GM04503 (cell line): ENCODE measurements at regions not wholly inside any gene's neighbourhood (a gene's known extent, or its start where the extent isn't known, plus 50 kb on each side); places are given as distances from the start of the nearest gene placed in this dataset.

Experiments
- DNase-seq: peaks from one replicate; pipeline ENCODE4 v3.0.0-alpha.2; 2012; ENCODE audit warnings: low read depth

- no peak for DNase-seq
These were observed 352.4 kb upstream of the PKDCC start for GRCh38 chr2:41695198-41696113.

- DNase-seq, result no peak
These were observed 350.4 kb upstream of the PKDCC start for GRCh38 chr2:41697389-41697788.

- no peak for DNase-seq
These were observed 349.0 kb upstream of the PKDCC start for GRCh38 chr2:41698678-41699422.

GRCh38 chr2:41701231-41701630 is 346.6 kb upstream of the PKDCC start:
- no peak for DNase-seq

GRCh38 chr2:41703123-41703522 is 344.7 kb upstream of the PKDCC start:
- DNase-seq, result no peak

- DNase-seq, result no peak
These were observed 342.2 kb upstream of the PKDCC start for GRCh38 chr2:41705634-41706033.

GRCh38 chr2:41706286-41706685 is 341.5 kb upstream of the PKDCC start:
- no peak for DNase-seq

- DNase-seq, result no peak
These were observed 339.9 kb upstream of the PKDCC start for GRCh38 chr2:41707790-41708451.

GRCh38 chr2:41709702-41710599 is 337.9 kb upstream of the PKDCC start:
- no peak for DNase-seq

- no peak for DNase-seq
These were observed 336.9 kb upstream of the PKDCC start for GRCh38 chr2:41710944-41711343.

GRCh38 chr2:41711736-41712135 is 336.1 kb upstream of the PKDCC start:
- DNase-seq, result no peak

- no peak for DNase-seq
These were observed 331.3 kb upstream of the PKDCC start for GRCh38 chr2:41716497-41716896.

GRCh38 chr2:41717839-41718238 is 330.0 kb upstream of the PKDCC start:
- DNase-seq, result no peak

- DNase-seq, result no peak
These were observed 329.1 kb upstream of the PKDCC start for GRCh38 chr2:41718705-41719104.

- DNase-seq, result no peak
These were observed 328.1 kb upstream of the PKDCC start for GRCh38 chr2:41719756-41720155.

GRCh38 chr2:41720331-41721251 is 327.2 kb upstream of the PKDCC start:
- no peak for DNase-seq

GRCh38 chr2:41722668-41723369 is 325.0 kb upstream of the PKDCC start:
- DNase-seq, result peak; percentile 31

- no peak for DNase-seq
These were observed 324.3 kb upstream of the PKDCC start for GRCh38 chr2:41723526-41723925.

- no peak for DNase-seq
These were observed 323.4 kb upstream of the PKDCC start for GRCh38 chr2:41724465-41724864.

GRCh38 chr2:41725901-41726300 is 321.9 kb upstream of the PKDCC start:
- DNase-seq, result no peak
